ENCODE measurements at regions not wholly inside any gene's neighbourhood (a gene's known extent, or its start where the extent isn't known, plus 50 kb on each side); places are given as distances from the start of the nearest gene placed in this dataset.

DNA sequence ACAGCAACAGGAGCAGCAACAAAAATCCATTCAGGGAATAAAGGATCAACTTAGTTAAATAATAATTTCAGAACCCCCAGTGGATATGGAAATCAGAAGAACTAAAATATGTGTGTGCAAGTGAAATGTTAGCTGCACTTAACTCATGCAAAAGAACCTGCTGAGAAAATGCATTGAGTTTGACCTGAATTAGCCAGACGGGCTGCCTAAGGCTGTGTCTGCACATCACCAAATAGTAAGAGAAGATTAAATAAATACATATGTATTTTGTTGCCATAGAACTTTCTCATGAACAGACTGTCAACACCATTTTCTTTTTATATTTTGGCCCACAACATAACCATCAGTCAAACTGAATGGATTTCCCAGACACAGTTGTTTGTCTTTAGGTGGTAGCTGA is 262.0 kb upstream of the PIK3C3 start:
- no peak overlapping the region for H3K18ac ChIP-seq (ENCODE audit: extremely low read depth, low read length)
- H3K56ac ChIP-seq (replicated peaks; ENCODE audit: insufficient read length, low read depth, low read length): no peak overlapping the region
- H2BK15ac ChIP-seq (ENCODE audit: low read length): no peak overlapping the region
- no peak for FAIRE-seq
- 86% methylated on average over 1 of the region's 1 CpG; no CpG with 5 or more reads in 1 of the 2 experiments for WGBS, 2 experiments (ENCODE audit: extremely low coverage in 1 of 2, insufficient coverage in 1 of 2, insufficient read length in 1 of 2, insufficient replicate concordance in 2 of 2, low coverage in 1 of 2, low lambda C conversion rate in 2 of 2, missing lambda C conversion rate in 1 of 2)
- H3K4me1 ChIP-seq (replicated peaks in 1 of 4; ENCODE audit: control insufficient read depth in 3 of 4, insufficient read depth in 4 of 4, low read length in 3 of 4): no peaks in the 10 kb centered on the region
- no peak overlapping the region for H2AK5ac ChIP-seq (ENCODE audit: low read depth, low read length)
- H3K4ac ChIP-seq (replicated peaks; ENCODE audit: insufficient read length, low read depth, low read length): no peak overlapping the region
- H3K14ac ChIP-seq (ENCODE audit: insufficient read length): no peak overlapping the region
- H3K27ac ChIP-seq (ENCODE audit: low read depth, low read length): no peak overlapping the region
- no peak overlapping the region for H2BK5ac ChIP-seq (ENCODE audit: low read depth, low read length)
- H3K4me3 ChIP-seq (ENCODE audit: extremely low read depth in 1 of 4, insufficient read depth in 2 of 4, low read depth in 3 of 4, low read length in 4 of 4): no peak overlapping the region
- H3K4me2 ChIP-seq (ENCODE audit: insufficient read depth in 1 of 2, low read depth in 2 of 2, low read length in 2 of 2): no peak overlapping the region
- H3K23me2 ChIP-seq (ENCODE audit: low read depth, low read length): no peaks in the 10 kb centered on the region
- H2BK20ac ChIP-seq (ENCODE audit: low read length): no peak overlapping the region
- H3K9me3 ChIP-seq (ENCODE audit: insufficient read depth in 2 of 2, low read depth in 1 of 2, low read length in 1 of 2): no peaks in the 10 kb centered on the region
- no peak overlapping the region for H3K23ac ChIP-seq (ENCODE audit: insufficient read length)
- no peaks in the 10 kb centered on the region for H4K20me1 ChIP-seq (replicated peaks in 1 of 2; ENCODE audit: control insufficient read depth in 1 of 2, insufficient read depth in 2 of 2, low read length in 2 of 2)
- ChIA-PET CTCF (ENCODE audit: partially characterized antibody) (interaction anchor here (0.9 to 2.1 kb wide), 3 partner anchors 11 to 25 kb away, joined by 3 to 7 read pairs (median 5); no protein-coding TSS in a partner anchor), POLR2A (ENCODE audit: partially characterized antibody) (no interaction called here)
- H3K79me2 ChIP-seq (ENCODE audit: control insufficient read depth in 1 of 2, insufficient read depth in 2 of 2, low read length in 2 of 2): no peaks in the 10 kb centered on the region
- H3K27me3 ChIP-seq (replicated peaks in 1 of 4; ENCODE audit: control insufficient read depth in 3 of 4, extremely low read depth in 1 of 4, insufficient read depth in 3 of 4, low read length in 3 of 4): no peaks in the 10 kb centered on the region
- no peak overlapping the region for H4K91ac ChIP-seq (replicated peaks; ENCODE audit: insufficient read length, low read length)
- H4K5ac ChIP-seq (ENCODE audit: insufficient read length, low read depth, low read length): no peak overlapping the region
- DNase-seq (ENCODE audit: low read depth in 1 of 2, low spot score in 2 of 2): no peak
- H2AFZ ChIP-seq (ENCODE audit: low read length): 0 out of 2 replicates have a peak overlapping the region, but pooled peaks have one; percentile 46
- H3K9ac ChIP-seq (replicated peaks in 1 of 4; ENCODE audit: extremely low read depth in 1 of 4, low read depth in 3 of 4, low read length in 3 of 4): no peak overlapping the region
- no peak overlapping the region for H2BK12ac ChIP-seq (ENCODE audit: low read depth, low read length)
- no peak overlapping the region for H4K8ac ChIP-seq (ENCODE audit: extremely low read depth, insufficient read depth, low read length)
- no peaks in the 10 kb centered on the region for H3K36me3 ChIP-seq (ENCODE audit: control insufficient read depth in 2 of 4, insufficient read depth in 4 of 4, low read length in 3 of 4)
- no peaks in the 10 kb centered on the region for H3K79me1 ChIP-seq (ENCODE audit: low read depth, low read length)
- no peak overlapping the region for H2BK120ac ChIP-seq (replicated peaks; ENCODE audit: low read depth, low read length)
- TF ChIP-seq CBX5 (IDR thresholded peaks at IDR 0.05; ENCODE audit: low read depth, low read length): no peak
- TF ChIP-seq, protein P1, sequence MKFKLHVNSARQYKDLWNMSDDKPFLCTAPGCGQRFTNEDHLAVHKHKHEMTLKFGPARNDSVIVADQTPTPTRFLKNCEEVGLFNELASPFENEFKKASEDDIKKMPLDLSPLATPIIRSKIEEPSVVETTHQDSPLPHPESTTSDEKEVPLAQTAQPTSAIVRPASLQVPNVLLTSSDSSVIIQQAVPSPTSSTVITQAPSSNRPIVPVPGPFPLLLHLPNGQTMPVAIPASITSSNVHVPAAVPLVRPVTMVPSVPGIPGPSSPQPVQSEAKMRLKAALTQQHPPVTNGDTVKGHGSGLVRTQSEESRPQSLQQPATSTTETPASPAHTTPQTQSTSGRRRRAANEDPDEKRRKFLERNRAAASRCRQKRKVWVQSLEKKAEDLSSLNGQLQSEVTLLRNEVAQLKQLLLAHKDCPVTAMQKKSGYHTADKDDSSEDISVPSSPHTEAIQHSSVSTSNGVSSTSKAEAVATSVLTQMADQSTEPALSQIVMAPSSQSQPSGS (IDR thresholded peaks at IDR 0.05; ENCODE audit: low read length): no peak

Measured in H1 (cell line).